Choroid plexus epithelial cell (primary cell): ENCODE measurements at regions not wholly inside any gene's neighbourhood (a gene's known extent, or its start where the extent isn't known, plus 50 kb on each side); places are given as distances from the start of the nearest gene placed in this dataset.

ENCODE experiments used
- DNase-seq: peaks from one replicate; pipeline ENCODE4 v3.0.0-alpha.2; 2010; ENCODE audit warnings: low read depth
- H3K4me3 ChIP-seq: 2 replicates; pipeline ENCODE4 v1.5.1; 2011; ENCODE audit warnings: low read depth, mild to moderate bottlenecking, control low read depth, low read length, moderate library complexity
- TF ChIP-seq, protein P1 (sequence below): conservative IDR thresholded peaks from 2 replicates; pipeline ENCODE4 v1.5.1; 2011; ENCODE audit warnings: low read depth, mild to moderate bottlenecking, control low read depth, inconsistent platforms, low read length, moderate library complexity

DNA sequence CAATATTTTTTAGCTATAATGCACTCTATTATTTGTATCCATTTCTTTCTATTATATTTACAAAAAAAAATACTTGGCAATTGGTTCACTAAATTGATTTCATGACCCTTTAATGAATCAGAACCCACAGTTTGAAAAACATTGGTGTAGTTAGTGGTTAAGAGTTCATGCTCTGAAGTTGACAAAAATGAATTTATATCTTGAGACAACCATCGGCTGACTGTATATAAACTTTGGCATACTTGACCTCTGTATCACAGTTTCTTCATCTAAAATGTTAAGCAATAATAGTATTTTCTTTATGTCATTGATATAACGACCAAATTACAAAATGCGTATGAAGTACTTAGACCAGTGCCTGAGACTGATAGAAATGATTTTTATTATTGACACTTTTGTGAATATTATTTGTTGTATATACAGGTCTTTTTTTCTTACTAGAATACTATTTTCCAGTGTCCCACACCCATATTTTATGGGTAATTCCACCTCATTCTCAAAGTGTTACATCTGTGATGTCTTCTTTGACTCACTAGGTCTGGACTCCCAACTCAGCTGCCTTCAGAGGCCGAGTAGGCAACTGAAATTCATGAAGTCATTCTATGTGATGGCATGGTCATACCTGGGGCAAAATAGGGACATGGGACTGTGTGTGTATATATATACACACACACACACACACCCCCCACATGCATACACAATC is 459.2 kb downstream of the RFPL4B start:
- peak; percentile 12 for DNase-seq
- TF ChIP-seq, protein P1, sequence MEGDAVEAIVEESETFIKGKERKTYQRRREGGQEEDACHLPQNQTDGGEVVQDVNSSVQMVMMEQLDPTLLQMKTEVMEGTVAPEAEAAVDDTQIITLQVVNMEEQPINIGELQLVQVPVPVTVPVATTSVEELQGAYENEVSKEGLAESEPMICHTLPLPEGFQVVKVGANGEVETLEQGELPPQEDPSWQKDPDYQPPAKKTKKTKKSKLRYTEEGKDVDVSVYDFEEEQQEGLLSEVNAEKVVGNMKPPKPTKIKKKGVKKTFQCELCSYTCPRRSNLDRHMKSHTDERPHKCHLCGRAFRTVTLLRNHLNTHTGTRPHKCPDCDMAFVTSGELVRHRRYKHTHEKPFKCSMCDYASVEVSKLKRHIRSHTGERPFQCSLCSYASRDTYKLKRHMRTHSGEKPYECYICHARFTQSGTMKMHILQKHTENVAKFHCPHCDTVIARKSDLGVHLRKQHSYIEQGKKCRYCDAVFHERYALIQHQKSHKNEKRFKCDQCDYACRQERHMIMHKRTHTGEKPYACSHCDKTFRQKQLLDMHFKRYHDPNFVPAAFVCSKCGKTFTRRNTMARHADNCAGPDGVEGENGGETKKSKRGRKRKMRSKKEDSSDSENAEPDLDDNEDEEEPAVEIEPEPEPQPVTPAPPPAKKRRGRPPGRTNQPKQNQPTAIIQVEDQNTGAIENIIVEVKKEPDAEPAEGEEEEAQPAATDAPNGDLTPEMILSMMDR: no peak
- H3K4me3 ChIP-seq: no peak overlapping the region

DNA sequence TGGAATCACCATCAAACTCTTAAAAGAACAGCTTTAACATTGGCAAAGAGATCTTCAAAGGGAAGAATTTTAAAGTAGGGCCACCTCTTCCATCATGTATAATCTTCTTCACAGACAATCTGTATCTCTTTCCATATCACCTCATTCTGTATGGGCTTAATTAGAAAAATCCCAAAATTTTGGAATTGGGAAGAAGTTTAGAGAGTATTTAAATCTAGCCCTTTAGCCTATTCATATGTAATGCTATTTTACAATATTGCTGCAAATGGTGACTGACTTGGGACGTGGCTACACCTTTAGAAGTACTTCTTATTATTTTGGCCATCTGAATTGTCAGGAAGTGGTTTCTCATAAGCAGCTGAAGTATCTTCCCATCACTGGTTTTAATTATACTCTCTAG is 474.3 kb downstream of the RFPL4B start:
- no peak for DNase-seq
- H3K4me3 ChIP-seq: no peak overlapping the region
- TF ChIP-seq, protein P1: no peak

DNA sequence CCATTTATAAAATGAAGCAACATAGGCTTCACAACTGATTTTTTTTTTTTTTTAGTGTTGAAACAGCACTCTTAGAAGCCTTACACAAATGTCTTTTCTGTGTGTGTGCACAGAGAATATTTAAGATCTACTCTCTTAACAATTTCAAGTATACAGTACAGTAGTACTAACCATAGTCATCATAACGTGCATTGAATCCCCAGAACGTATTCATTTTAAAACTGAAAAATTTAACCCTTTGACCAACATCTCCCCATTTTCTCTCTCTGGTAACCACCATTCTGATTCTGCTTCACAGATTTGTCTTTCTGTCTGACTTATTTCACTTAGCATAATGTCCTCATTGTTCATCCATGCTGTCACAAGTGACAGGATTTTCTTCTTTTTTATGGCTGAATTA is 475.6 kb downstream of the RFPL4B start:
- DNase-seq: no peak
- no peak overlapping the region for H3K4me3 ChIP-seq
- TF ChIP-seq, protein P1: no peak

DNA sequence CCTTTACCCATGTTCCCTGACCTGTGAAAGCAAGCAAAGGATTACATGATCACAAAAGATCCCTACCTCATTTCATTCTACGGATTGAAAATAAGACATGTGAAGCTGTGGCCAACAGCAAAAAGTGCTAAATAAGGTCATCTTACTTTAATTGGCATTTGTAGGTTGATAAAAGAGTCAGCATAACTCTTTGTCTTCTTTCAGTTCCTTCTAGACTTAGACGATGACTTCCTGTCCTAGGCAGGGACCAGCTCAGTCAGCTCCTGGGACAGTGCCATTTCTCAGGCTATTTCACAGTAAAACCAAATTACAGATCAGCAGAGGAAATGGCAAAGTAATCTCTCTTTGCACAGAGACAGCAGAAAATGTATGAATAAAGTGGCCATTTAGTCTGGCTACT is 480.7 kb downstream of the RFPL4B start:
- TF ChIP-seq, protein P1: no peak
- DNase-seq: no peak
- H3K4me3 ChIP-seq: no peak overlapping the region

DNA sequence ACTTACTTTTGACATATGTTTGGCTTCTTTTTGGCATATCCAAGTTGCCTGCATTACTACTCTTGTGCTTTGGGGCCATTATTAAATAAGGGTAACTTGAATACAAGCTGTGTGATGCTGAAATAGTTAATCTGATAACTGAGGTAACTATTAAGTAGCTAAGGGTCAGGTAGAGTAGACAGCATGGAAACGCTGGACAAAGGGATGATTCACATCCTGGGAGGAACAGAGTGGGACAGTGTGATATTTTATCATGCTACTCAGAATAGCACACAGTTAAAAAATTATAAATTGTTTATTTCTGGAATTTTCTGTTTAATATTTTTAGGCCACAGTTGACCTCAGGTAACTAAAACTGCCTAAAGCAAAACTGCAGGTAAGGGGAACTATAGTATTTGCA is 483.9 kb downstream of the RFPL4B start:
- no peak for DNase-seq
- no peak overlapping the region for H3K4me3 ChIP-seq

DNA sequence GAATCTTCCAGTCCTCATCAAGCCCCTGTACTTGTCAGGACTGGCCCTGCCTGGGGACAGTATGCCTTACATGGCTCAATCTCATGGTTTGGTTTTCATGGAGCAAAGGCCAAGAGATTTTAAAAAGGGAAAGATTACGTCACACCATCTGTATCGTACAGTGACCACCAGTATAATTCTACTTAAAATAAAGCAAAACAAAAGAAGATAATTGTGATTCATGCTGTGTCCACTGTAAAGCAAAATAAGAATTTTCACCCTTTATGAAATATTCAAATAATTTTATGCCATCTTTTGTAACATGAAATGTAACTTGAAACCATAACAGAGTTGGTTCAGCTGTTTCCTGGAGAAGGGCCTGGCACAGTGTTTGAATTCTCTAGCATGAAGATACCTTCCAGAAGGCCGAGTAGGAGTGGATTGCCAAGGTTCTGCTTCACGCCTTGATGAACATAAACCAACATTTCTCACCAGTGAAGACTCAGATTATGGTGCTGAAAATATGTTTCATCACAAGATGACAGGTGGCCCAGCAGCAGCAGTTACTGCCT is 486.5 kb downstream of the RFPL4B start:
- TF ChIP-seq, protein P1: no peak
- DNase-seq: peak; percentile 36
- no peak overlapping the region for H3K4me3 ChIP-seq

More for the DNA sequence above, 483.9 kb downstream of the RFPL4B start:
- TF ChIP-seq, protein P1: no peak

DNA sequence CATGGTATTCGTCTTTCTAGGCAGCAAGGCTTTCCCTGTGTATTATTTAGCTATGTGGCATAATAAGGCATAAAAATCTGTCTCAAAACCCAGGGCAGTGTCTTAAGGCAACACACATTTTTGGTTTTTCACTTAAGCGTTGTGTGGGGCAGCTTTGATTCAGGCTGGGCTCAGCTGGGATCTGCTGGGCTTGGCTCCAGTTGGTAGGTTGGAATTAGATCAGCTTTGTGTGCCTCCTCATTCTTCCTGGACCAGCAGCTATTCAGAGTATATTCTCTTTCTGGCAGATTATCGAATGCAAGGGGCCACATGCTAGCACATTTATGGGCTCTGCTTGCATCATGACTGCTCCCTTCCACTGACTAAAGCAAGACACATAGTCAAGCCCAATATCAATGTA is 487.9 kb downstream of the RFPL4B start:
- DNase-seq: no peak
- TF ChIP-seq, protein P1: no peak

More for the DNA sequence above, 487.9 kb downstream of the RFPL4B start:
- no peak overlapping the region for H3K4me3 ChIP-seq
